ENCODE measurements at regions not wholly inside any gene's neighbourhood (a gene's known extent, or its start where the extent isn't known, plus 50 kb on each side); places are given as distances from the start of the nearest gene placed in this dataset.

DNA sequence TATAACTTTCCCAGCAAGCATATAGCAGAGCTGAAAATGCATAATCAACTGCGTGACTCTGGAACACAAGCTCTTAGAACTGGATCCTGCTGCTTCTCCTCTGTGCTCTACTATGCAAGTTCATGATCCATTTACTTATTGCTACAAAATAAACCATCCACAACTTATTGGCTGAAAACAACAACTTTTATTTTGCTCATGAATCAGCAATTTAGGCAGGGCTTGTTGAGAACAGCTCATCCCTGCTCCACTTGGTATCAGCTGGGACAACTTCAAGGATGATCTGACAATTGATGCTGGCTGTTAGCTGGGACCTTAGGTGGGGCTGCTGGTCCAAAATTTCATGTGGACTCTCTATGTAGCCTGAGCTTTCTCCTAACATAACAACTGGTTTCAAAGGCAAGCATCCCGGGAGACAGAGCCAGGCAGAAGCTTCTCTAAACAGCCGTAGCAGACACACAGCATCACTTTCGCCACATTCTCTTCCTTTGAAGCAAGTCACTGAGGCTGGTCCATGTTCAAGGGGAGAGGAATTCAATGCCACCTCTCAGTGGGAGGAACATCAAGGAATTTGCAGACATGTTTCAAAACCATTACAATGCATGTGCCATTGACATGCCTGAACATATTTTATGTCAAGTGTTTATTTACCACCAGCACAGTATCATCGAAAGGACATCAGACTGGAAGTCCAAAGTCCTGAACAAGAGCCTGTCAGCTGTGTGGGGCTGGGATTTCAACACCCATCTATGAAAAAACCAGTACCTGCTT is 153.1 kb upstream of the PKDCC start:
- no peak for DNase-seq (ENCODE audit: low spot score)
- TF ChIP-seq, protein P1, sequence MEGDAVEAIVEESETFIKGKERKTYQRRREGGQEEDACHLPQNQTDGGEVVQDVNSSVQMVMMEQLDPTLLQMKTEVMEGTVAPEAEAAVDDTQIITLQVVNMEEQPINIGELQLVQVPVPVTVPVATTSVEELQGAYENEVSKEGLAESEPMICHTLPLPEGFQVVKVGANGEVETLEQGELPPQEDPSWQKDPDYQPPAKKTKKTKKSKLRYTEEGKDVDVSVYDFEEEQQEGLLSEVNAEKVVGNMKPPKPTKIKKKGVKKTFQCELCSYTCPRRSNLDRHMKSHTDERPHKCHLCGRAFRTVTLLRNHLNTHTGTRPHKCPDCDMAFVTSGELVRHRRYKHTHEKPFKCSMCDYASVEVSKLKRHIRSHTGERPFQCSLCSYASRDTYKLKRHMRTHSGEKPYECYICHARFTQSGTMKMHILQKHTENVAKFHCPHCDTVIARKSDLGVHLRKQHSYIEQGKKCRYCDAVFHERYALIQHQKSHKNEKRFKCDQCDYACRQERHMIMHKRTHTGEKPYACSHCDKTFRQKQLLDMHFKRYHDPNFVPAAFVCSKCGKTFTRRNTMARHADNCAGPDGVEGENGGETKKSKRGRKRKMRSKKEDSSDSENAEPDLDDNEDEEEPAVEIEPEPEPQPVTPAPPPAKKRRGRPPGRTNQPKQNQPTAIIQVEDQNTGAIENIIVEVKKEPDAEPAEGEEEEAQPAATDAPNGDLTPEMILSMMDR (IDR thresholded peaks at IDR 0.05; ENCODE audit: extremely low read depth, missing control alignments): no peak

DNA sequence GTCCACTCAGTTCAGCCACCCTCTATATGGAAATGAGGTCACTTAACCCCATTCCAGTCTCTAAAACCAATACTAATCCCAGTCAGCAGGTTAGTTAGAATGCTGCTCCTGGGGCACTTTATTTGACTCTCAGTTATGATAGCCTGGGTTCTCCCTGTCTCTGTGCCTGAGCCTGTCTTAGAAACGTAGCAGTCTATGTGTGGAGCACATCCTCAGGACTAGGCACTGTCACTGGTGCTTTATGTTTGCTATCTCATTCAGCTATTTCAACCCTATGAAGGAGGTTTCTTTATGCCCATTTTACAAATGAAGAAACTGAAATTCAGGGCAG is 152.5 kb upstream of the PKDCC start:
- no peak for DNase-seq (ENCODE audit: low spot score)
- TF ChIP-seq, protein P1 (IDR thresholded peaks at IDR 0.05; ENCODE audit: extremely low read depth, missing control alignments): no peak

DNA sequence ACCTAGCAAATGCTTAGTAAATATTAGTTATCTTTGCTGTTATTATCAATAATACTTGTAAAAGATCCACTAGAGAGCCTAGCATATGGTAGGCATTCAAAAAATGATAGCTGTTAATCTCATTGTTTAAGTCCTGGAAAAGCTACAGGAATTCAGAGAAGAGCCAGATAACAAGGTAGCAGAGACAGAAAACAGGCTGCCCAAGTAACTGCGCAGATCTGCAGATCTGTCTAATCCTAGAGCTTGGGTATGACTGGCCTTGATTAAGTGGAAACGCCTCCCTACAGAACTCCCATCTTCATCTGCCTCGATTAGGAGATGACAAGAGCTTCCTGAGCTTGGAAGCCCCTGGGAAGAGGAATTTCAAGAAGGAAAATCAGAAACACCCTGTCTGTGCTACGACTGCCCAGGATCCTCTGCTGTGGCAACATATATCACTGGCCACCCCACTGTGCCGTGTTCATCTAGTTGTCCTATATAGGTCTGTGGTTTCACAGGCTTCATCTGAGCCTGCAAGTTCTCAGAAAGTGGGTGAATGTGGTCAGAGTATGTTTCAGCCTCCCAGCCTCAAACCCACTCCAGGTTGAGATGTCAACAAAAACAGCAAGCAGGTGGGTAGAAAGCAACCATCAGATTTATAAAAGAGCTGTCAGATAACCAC is 151.5 kb upstream of the PKDCC start:
- peak; percentile 13 for DNase-seq (ENCODE audit: low spot score)

DNA sequence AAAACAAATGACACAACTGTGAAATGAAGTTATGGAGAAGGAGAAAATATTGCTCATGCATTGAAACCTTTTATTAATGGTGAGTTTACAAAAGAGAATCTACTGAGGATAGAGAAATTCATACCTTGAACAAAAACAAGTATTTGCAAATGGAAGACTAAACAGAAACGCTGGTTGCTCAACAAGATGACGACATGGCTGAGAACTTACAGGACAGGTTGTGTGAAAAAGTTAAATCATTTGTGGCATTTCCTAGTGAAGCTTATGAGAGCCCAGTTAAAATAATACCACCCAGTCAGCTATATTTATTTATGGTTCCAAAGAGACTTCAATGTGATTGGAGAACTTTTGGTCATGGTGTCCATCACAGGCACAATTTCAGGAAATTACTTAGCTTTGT is 148.6 kb upstream of the PKDCC start:
- no peak for DNase-seq (ENCODE audit: low spot score)

More for the DNA sequence above, 151.5 kb upstream of the PKDCC start:
- TF ChIP-seq, protein P1 (IDR thresholded peaks at IDR 0.05; ENCODE audit: extremely low read depth, missing control alignments): no peak

DNA sequence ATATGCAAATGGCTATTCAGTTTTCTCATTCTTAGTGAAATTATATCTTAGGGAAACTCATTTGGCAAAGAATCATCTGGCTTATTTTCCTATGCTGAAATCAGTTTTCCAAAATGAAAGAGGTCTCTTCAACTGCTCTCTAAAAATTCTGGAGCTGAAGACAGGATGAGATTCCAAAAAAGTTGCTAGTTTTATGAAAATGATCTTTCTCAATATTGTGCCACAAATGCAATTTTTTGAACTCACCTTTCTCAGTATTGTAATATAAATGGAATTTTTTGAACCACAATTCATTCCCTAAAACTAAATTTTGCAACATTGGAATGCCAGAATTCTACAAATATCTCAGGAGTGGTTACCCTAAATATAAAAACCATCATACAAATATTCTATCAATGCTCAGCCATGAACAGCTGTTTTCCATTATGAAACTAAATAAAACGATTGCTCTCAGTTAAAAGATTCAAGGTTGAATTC is 147.7 kb upstream of the PKDCC start:
- TF ChIP-seq, protein P1 (IDR thresholded peaks at IDR 0.05; ENCODE audit: extremely low read depth, missing control alignments): no peak
- DNase-seq (ENCODE audit: low spot score): no peak

More for the DNA sequence above, 148.6 kb upstream of the PKDCC start:
- TF ChIP-seq, protein P1 (IDR thresholded peaks at IDR 0.05; ENCODE audit: extremely low read depth, missing control alignments): no peak

DNA sequence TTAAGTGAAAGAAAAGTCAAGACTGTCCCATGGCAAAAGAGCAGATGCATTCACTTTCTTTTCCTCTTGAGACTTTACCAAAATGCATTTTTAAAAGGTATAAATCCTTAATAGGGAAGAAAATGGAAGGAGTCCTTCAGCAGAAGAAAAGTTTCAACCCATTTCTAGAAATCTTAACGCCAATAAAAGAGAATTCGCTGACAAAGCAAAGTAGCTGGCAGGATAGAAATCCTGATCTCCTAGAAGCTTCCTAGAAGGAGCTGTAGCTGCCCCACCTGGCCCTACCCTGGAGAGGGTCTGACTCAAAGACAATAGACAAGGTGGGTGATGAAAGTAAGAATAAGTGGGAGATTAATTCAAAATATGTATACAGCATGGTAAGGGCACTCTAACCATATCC is 144.9 kb upstream of the PKDCC start:
- TF ChIP-seq, protein P1 (IDR thresholded peaks at IDR 0.05; ENCODE audit: extremely low read depth, missing control alignments): no peak
- no peak for DNase-seq (ENCODE audit: low spot score)

DNA sequence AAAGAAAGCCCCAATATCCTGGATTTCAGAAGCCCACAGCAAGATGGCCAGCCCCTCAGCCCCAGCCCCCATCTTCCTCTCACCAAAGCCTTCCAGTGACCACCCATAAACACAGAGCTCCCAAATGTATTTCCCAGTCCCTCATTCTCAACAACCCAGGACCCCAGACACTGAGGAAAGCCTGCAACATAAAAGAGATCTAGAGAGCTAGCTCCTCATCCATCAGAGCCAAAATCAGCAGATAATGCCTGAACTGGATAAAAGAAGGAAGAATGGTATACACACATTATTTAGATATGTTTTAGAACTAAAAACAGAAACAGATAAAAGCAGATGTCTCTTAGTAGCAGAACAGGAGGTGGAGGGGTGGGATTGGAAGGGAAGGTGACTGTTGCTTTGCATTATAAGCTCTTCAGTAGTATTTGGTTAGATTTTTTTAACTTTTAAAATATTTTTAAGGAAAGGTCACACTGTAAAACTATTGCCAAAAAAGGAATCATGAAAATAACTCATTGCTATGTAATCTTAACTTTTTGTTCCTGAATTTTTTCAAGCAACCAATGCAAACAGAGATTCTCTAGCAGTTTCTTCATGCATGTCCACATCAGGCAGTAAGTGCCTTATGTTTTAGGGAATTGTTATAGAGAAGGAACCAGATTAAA is 144.2 kb upstream of the PKDCC start:
- TF ChIP-seq, protein P1 (IDR thresholded peaks at IDR 0.05; ENCODE audit: extremely low read depth, missing control alignments): no peak
- no peak for DNase-seq (ENCODE audit: low spot score)

Data from GM20000 (cell line).